ENCODE measurements at regions not wholly inside any gene's neighbourhood (a gene's known extent, or its start where the extent isn't known, plus 50 kb on each side); places are given as distances from the start of the nearest gene placed in this dataset.

DNA sequence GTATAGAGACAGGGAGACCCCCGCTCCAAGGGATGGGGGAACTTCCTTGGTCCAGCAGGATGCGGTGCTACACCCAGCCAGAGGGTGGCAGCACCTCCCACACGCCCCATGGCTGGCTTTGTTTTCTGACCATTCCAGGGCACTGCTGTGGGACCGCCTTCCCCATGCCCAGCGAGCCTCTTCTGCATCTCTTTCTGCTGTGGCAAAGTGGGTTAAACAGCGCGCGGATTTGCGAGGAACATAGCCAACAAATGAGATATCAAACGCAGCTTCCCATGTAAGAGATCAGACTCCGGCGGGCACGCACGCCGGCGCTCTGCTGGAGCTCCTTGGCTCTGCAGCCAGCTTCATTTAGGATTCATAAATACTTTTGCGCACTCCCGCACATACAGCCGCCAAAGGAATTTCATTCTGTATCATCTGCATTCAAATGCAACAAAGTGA, 485.8 kb upstream of the CADM1 start:
- intact Hi-C loops (cut with micrococcal nuclease; ENCODE audit: unreplicated experiment) (no loop called here), in situ Hi-C loops (cut with HindIII; ENCODE audit: low pct_unique_long_range_greater_than_20kb, low sequenced_read_pairs) (no loop called here)
- no peak for ATAC-seq
- Histone ChIP-seq H3K4me3 (ENCODE audit: low read depth in 2 of 2, low read length in 2 of 2) (no peak overlapping the region), H3K27ac (ENCODE audit: low read length) (no peak overlapping the region), H3K9me3 (ENCODE audit: control insufficient read depth, insufficient read depth, low read depth, low read length) (no peaks in the 10 kb centered on the region), H3K27me3 (ENCODE audit: control insufficient read depth, insufficient read depth, low read length) (no peaks in the 10 kb centered on the region), H3K4me1 (ENCODE audit: control insufficient read depth, insufficient read depth, low read length) (no peaks in the 10 kb centered on the region), H3K36me3 (ENCODE audit: control insufficient read depth, insufficient read depth, low read length) (no peaks in the 10 kb centered on the region)
- TF ChIP-seq, protein P1, sequence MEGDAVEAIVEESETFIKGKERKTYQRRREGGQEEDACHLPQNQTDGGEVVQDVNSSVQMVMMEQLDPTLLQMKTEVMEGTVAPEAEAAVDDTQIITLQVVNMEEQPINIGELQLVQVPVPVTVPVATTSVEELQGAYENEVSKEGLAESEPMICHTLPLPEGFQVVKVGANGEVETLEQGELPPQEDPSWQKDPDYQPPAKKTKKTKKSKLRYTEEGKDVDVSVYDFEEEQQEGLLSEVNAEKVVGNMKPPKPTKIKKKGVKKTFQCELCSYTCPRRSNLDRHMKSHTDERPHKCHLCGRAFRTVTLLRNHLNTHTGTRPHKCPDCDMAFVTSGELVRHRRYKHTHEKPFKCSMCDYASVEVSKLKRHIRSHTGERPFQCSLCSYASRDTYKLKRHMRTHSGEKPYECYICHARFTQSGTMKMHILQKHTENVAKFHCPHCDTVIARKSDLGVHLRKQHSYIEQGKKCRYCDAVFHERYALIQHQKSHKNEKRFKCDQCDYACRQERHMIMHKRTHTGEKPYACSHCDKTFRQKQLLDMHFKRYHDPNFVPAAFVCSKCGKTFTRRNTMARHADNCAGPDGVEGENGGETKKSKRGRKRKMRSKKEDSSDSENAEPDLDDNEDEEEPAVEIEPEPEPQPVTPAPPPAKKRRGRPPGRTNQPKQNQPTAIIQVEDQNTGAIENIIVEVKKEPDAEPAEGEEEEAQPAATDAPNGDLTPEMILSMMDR (IDR thresholded peaks at IDR 0.05) = peak; percentile 79
- TF ChIP-seq, protein P2, sequence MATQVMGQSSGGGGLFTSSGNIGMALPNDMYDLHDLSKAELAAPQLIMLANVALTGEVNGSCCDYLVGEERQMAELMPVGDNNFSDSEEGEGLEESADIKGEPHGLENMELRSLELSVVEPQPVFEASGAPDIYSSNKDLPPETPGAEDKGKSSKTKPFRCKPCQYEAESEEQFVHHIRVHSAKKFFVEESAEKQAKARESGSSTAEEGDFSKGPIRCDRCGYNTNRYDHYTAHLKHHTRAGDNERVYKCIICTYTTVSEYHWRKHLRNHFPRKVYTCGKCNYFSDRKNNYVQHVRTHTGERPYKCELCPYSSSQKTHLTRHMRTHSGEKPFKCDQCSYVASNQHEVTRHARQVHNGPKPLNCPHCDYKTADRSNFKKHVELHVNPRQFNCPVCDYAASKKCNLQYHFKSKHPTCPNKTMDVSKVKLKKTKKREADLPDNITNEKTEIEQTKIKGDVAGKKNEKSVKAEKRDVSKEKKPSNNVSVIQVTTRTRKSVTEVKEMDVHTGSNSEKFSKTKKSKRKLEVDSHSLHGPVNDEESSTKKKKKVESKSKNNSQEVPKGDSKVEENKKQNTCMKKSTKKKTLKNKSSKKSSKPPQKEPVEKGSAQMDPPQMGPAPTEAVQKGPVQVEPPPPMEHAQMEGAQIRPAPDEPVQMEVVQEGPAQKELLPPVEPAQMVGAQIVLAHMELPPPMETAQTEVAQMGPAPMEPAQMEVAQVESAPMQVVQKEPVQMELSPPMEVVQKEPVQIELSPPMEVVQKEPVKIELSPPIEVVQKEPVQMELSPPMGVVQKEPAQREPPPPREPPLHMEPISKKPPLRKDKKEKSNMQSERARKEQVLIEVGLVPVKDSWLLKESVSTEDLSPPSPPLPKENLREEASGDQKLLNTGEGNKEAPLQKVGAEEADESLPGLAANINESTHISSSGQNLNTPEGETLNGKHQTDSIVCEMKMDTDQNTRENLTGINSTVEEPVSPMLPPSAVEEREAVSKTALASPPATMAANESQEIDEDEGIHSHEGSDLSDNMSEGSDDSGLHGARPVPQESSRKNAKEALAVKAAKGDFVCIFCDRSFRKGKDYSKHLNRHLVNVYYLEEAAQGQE (IDR thresholded peaks at IDR 0.05; ENCODE audit: insufficient read depth in 1 of 2, low read depth in 2 of 2, low read length in 1 of 2) = no peak
- ChIA-PET CTCF (no interaction called here), POLR2A (no interaction called here)
- BruUV-seq (replicated peaks) = no TSS peak
- DNase-seq (ENCODE audit: low read depth, low spot score) = no peak

DNA sequence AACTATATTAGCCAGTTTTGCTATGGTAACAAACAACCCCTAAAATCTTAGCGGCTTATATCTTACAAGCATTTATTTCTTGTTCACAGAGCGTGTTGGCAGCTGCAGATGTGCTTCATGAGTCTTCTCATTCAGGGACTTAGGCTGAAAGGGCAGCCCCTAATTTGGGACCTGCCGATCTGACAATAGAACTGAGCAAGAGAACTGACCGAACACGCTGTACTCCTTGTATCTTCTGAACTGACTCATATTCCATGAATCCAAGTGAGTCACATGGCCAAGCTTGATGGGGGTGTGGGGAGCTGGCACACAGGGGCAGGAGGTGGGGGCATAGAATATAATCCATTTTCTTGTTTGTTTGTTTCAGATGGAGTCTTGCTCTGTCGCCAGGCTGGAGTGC, 481.7 kb upstream of the CADM1 start:
- intact Hi-C loops (cut with micrococcal nuclease; ENCODE audit: unreplicated experiment) (no loop called here), in situ Hi-C loops (cut with HindIII; ENCODE audit: low pct_unique_long_range_greater_than_20kb, low sequenced_read_pairs) (no loop called here)
- ATAC-seq = no peak
- H3K4me3 ChIP-seq (ENCODE audit: low read depth in 2 of 2, low read length in 2 of 2) = no peak overlapping the region
- H3K4me1 ChIP-seq (ENCODE audit: control insufficient read depth, insufficient read depth, low read length) = no peaks in the 10 kb centered on the region
- H3K27ac ChIP-seq (ENCODE audit: low read length) = no peak overlapping the region
- no peaks in the 10 kb centered on the region for H3K9me3 ChIP-seq (ENCODE audit: control insufficient read depth, insufficient read depth, low read depth, low read length)
- H3K36me3 ChIP-seq (ENCODE audit: control insufficient read depth, insufficient read depth, low read length) = no peaks in the 10 kb centered on the region
- POLR2A ChIA-PET = no interaction called here
- CTCF ChIA-PET = no interaction called here
- TF ChIP-seq SIN3A (IDR thresholded peaks at IDR 0.05; ENCODE audit: borderline replicate concordance, insufficient read depth, low read depth, low read length) (no peak), TCF7L2 (IDR thresholded peaks at IDR 0.05; ENCODE audit: low read depth, low read length) (no peak), POLR2AphosphoS5 (IDR thresholded peaks at IDR 0.05; ENCODE audit: low read depth, low read length) (no peak)
- TF ChIP-seq, protein P2 (IDR thresholded peaks at IDR 0.05; ENCODE audit: insufficient read depth in 1 of 2, low read depth in 2 of 2, low read length in 1 of 2) = no peak
- TF ChIP-seq, protein P1 (IDR thresholded peaks at IDR 0.05) = no peak
- no peak for DNase-seq (ENCODE audit: low read depth, low spot score)
- BruUV-seq (replicated peaks) = no TSS peak
- no peaks in the 10 kb centered on the region for H3K27me3 ChIP-seq (ENCODE audit: control insufficient read depth, insufficient read depth, low read length)
